KOPT-K1 (cell line): ENCODE measurements at regions not wholly inside any gene's neighbourhood (a gene's known extent, or its start where the extent isn't known, plus 50 kb on each side); places are given as distances from the start of the nearest gene placed in this dataset.
"Not testable (repeated sequence)": the region's sequence is repeated elsewhere in the genome, so short reads cannot be mapped to it uniquely, and the experiment has no call there.

Source experiments
- H3K27ac ChIP-seq: fragments of 200-600 bp; sonication (generic); 2 replicates; pipeline ENCODE4 v1.5.1; 2016; ENCODE audit warnings: antibody characterized with exemption, mild to moderate bottlenecking, low read depth, low read length; ENCODE audit not compliant: poor library complexity, severe bottlenecking
- H3K36me3 ChIP-seq: fragments of 200-600 bp; sonication (generic); 2 replicates; pipeline ENCODE4 v1.5.1; 2017; ENCODE audit warnings: antibody characterized with exemption, mild to moderate bottlenecking, low read length, moderate library complexity; ENCODE audit not compliant: insufficient read depth
- H3K9me3 ChIP-seq: fragments of 200-600 bp; sonication (generic); 2 replicates; pipeline ENCODE4 v1.5.1; 2017; ENCODE audit warnings: antibody characterized with exemption, low read length, mild to moderate bottlenecking; ENCODE audit not compliant: insufficient read depth, poor library complexity, severe bottlenecking

- Histone ChIP-seq H3K9me3 (no peaks in the 10 kb centered on the region), H3K36me3 (no peaks in the 10 kb centered on the region), H3K27ac (no peak overlapping the region)
These were observed 128.8 kb downstream of the LMNTD1 start for GRCh38 chr12:25424211-25424731.

GRCh38 chr12:25423355-25424050, 129.6 kb downstream of the LMNTD1 start:
- Histone ChIP-seq H3K36me3 (no peaks in the 10 kb centered on the region), H3K27ac (no peak overlapping the region), H3K9me3 (no peaks in the 10 kb centered on the region)

GRCh38 chr12:25422241-25422640, 130.8 kb downstream of the LMNTD1 start:
- Histone ChIP-seq H3K9me3 (no peaks in the 10 kb centered on the region), H3K36me3 (no peaks in the 10 kb centered on the region), H3K27ac (no peak overlapping the region)

GRCh38 chr12:25421651-25422167, 131.4 kb downstream of the LMNTD1 start:
- no peaks in the 10 kb centered on the region for H3K9me3 ChIP-seq
- H3K27ac ChIP-seq: no peak overlapping the region
- no peaks in the 10 kb centered on the region for H3K36me3 ChIP-seq

- Histone ChIP-seq H3K27ac (no peak overlapping the region), H3K36me3 (no peaks in the 10 kb centered on the region), H3K9me3 (no peaks in the 10 kb centered on the region)
These were observed 133.0 kb downstream of the LMNTD1 start for GRCh38 chr12:25420116-25420515.

GRCh38 chr12:25419595-25419994, 133.5 kb downstream of the LMNTD1 start:
- no peaks in the 10 kb centered on the region for H3K9me3 ChIP-seq
- H3K36me3 ChIP-seq: no peaks in the 10 kb centered on the region
- no peak overlapping the region for H3K27ac ChIP-seq

- H3K36me3 ChIP-seq: no peaks in the 10 kb centered on the region
- no peak overlapping the region for H3K27ac ChIP-seq
- H3K9me3 ChIP-seq: no peaks in the 10 kb centered on the region
These were observed 136.0 kb downstream of the LMNTD1 start for GRCh38 chr12:25417071-25417470.

- Histone ChIP-seq H3K36me3 (no peaks in the 10 kb centered on the region), H3K9me3 (no peaks in the 10 kb centered on the region), H3K27ac (no peak overlapping the region)
These were observed 136.6 kb downstream of the LMNTD1 start for GRCh38 chr12:25416516-25416915.

- Histone ChIP-seq H3K27ac (no peak overlapping the region), H3K9me3 (no peaks in the 10 kb centered on the region)
These were observed 138.1 kb downstream of the LMNTD1 start for GRCh38 chr12:25415004-25415403.

GRCh38 chr12:25412735-25413134, 140.3 kb downstream of the LMNTD1 start:
- Histone ChIP-seq H3K9me3 (no peaks in the 10 kb centered on the region), H3K27ac (no peak overlapping the region), H3K36me3 (no peaks in the 10 kb centered on the region)

More at GRCh38 chr12:25415004-25415403, 138.1 kb downstream of the LMNTD1 start:
- no peaks in the 10 kb centered on the region for H3K36me3 ChIP-seq

GRCh38 chr12:25404955-25405354, 148.1 kb downstream of the LMNTD1 start:
- Histone ChIP-seq H3K9me3 (peaks cover 20% of the 10 kb centered on the region), H3K27ac (no peak overlapping the region), H3K36me3 (no peaks in the 10 kb centered on the region)

- no peak overlapping the region for H3K27ac ChIP-seq
- peaks cover 20% of the 10 kb centered on the region for H3K9me3 ChIP-seq
- no peaks in the 10 kb centered on the region for H3K36me3 ChIP-seq
These were observed 151.0 kb upstream of the KRAS start for GRCh38 chr12:25401547-25402345.

- peaks cover 16% of the 10 kb centered on the region for H3K9me3 ChIP-seq
- H3K27ac ChIP-seq: no peak overlapping the region
- H3K36me3 ChIP-seq: no peaks in the 10 kb centered on the region
These were observed 146.3 kb upstream of the KRAS start for GRCh38 chr12:25397001-25397400.

- Histone ChIP-seq H3K27ac (no peak overlapping the region), H3K9me3 (no peaks in the 10 kb centered on the region), H3K36me3 (no peaks in the 10 kb centered on the region)
These were observed 144.5 kb upstream of the KRAS start for GRCh38 chr12:25395227-25395626.

GRCh38 chr12:25394775-25395174, 144.0 kb upstream of the KRAS start:
- not testable (repeated sequence) for H3K27ac ChIP-seq, H3K36me3 ChIP-seq, H3K9me3 ChIP-seq
